OCI-LY7 (cell line): ENCODE measurements at regions not wholly inside any gene's neighbourhood (a gene's known extent, or its start where the extent isn't known, plus 50 kb on each side); places are given as distances from the start of the nearest gene placed in this dataset.

Experiments
- BruUV-seq: library from RNA; stranded (reverse); fragments of 400-500 nt; replicated peaks from 2 replicates; lab custom pipeline; 2021; lab: Mats Ljungman, UMichigan
- CTCF ChIA-PET: fragments of 300-600 bp; sonication (Branson Sonifier 250); formaldehyde crosslinking; loops from one replicate; lab custom pipeline; 2022; ENCODE audit warnings: antibody characterized with exemption; ENCODE audit not compliant: unreplicated experiment; lab: Charles Lee
- POLR2A ChIA-PET: fragments of 300-600 bp; sonication (Branson Sonifier 250); formaldehyde crosslinking; loops from one replicate; lab custom pipeline; 2022; ENCODE audit warnings: antibody characterized with exemption; lab: Charles Lee
- DNase-seq: peaks from one replicate; pipeline ENCODE4 v3.0.0-alpha.2; 2015; ENCODE audit warnings: low spot score
- H2AFZ ChIP-seq: fragments of 200-600 bp; sonication (generic), shearing (Covaris generic); 2 replicates; pipeline ENCODE4 v1.6.1; 2014; ENCODE audit warnings: mild to moderate bottlenecking, antibody characterized with exemption, low read length, moderate library complexity
- H3K27ac ChIP-seq: fragments of 200-600 bp; sonication (generic); 2 replicates; pipeline ENCODE4 v1.5.1; 2014; ENCODE audit warnings: mixed run types, low read depth, mild to moderate bottlenecking, moderate library complexity, low read length, inconsistent platforms; ENCODE audit not compliant: poor library complexity, severe bottlenecking
- H3K36me3 ChIP-seq: fragments of 200-600 bp; sonication (generic); 2 replicates; pipeline ENCODE4 v1.6.1; 2014; ENCODE audit warnings: mild to moderate bottlenecking, antibody characterized with exemption, low read length, moderate library complexity, mixed read lengths; ENCODE audit not compliant: insufficient read depth
- H3K4me1 ChIP-seq: fragments of 200-600 bp; sonication (generic); 2 replicates; pipeline ENCODE4 v1.5.1; 2014; ENCODE audit warnings: mild to moderate bottlenecking, low read length; ENCODE audit not compliant: insufficient read depth, poor library complexity, severe bottlenecking
- H3K4me2 ChIP-seq: fragments of 200-600 bp; sonication (generic); 2 replicates; pipeline ENCODE4 v1.6.1; 2014; ENCODE audit warnings: mild to moderate bottlenecking, low read length
- H3K4me3 ChIP-seq: fragments of 200-600 bp; sonication (generic); 2 replicates; pipeline ENCODE4 v1.5.1; 2014; ENCODE audit warnings: mild to moderate bottlenecking, low read depth, low read length; ENCODE audit not compliant: poor library complexity, severe bottlenecking
- H3K79me2 ChIP-seq: fragments of 200-600 bp; sonication (generic); 2 replicates; pipeline ENCODE4 v1.6.1; 2016; ENCODE audit warnings: low read depth, mild to moderate bottlenecking, low read length, moderate library complexity, mixed read lengths; ENCODE audit not compliant: insufficient read depth
- H3K9me2 ChIP-seq: fragments of 200-600 bp; sonication (generic); 2 replicates; pipeline ENCODE4 v1.6.1; 2016; ENCODE audit warnings: mild to moderate bottlenecking, low read length, mixed read lengths; ENCODE audit not compliant: insufficient read depth
- H3K9me3 ChIP-seq: fragments of 200-600 bp; sonication (generic); 2 replicates; pipeline ENCODE4 v1.6.1; 2014; ENCODE audit warnings: mild to moderate bottlenecking, mixed run types, low read length, mixed read lengths
- H4K20me1 ChIP-seq: fragments of 200-600 bp; sonication (generic); 2 replicates; pipeline ENCODE4 v1.6.1; 2014; ENCODE audit warnings: mild to moderate bottlenecking, antibody characterized with exemption, low read length, moderate library complexity, mixed read lengths; ENCODE audit not compliant: insufficient read depth
- EZH2phosphoT487 ChIP-seq: fragments of 200-600 bp; sonication (generic); IDR thresholded peaks from 2 replicates; pipeline ENCODE4 v1.6.1; 2018; ENCODE audit warnings: low read depth, borderline replicate concordance, mild to moderate bottlenecking, mixed run types, antibody characterized with exemption, low read length, moderate library complexity, mixed read lengths
- intact Hi-C: fragments of 100-400 bp; cut with micrococcal nuclease; formaldehyde crosslinking; loops from one replicate; pipeline ENCODE4 v1.10.0; 2022; ENCODE audit not compliant: unreplicated experiment
- TF ChIP-seq, protein P1 (sequence below): fragments of 200-600 bp; sonication (generic); conservative IDR thresholded peaks from 2 replicates; pipeline ENCODE4 v1.5.1; 2014; ENCODE audit warnings: mild to moderate bottlenecking, antibody characterized with exemption, low read length, moderate library complexity, mixed read lengths

DNA sequence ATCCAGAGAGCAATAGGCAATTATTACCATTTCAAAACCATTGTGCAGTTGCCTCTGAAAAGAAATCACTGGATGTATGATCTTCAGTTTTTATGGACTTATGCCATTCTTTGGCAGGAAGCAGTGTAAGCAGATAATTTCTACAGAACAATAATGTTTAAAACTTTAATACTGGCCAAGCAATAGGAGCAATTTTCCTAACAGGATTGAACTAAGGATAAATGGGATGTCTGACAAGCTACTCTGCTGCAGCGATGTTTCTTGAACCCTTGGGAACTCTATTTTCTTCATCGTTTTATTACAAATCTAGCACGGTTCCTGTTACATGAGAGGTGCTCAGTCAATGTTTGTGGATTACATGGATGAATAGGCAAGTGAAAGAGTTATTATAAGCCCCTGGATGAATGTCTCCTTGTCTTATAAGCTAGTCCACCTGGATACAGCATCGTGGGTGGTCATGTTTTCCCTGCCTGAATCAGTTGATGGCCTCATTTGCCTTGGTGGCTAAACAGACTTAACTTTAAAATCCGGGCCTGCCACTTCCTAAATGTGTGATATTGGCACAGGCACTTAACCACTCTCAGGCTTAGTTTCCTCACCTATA lies 68.2 kb upstream of the MDM1 start:
- ChIA-PET CTCF (no interaction called here), POLR2A (no interaction called here)
- Histone ChIP-seq H3K4me2 (no peak overlapping the region), H3K9me3 (no peaks in the 10 kb centered on the region), H3K4me3 (no peak overlapping the region), H3K79me2 (no peaks in the 10 kb centered on the region), H3K4me1 (no peaks in the 10 kb centered on the region), H4K20me1 (no peaks in the 10 kb centered on the region), H3K36me3 (no peaks in the 10 kb centered on the region), H3K9me2 (no peaks in the 10 kb centered on the region), H2AFZ (no peak overlapping the region), H3K27ac (no peak overlapping the region)
- TF ChIP-seq, protein P1, sequence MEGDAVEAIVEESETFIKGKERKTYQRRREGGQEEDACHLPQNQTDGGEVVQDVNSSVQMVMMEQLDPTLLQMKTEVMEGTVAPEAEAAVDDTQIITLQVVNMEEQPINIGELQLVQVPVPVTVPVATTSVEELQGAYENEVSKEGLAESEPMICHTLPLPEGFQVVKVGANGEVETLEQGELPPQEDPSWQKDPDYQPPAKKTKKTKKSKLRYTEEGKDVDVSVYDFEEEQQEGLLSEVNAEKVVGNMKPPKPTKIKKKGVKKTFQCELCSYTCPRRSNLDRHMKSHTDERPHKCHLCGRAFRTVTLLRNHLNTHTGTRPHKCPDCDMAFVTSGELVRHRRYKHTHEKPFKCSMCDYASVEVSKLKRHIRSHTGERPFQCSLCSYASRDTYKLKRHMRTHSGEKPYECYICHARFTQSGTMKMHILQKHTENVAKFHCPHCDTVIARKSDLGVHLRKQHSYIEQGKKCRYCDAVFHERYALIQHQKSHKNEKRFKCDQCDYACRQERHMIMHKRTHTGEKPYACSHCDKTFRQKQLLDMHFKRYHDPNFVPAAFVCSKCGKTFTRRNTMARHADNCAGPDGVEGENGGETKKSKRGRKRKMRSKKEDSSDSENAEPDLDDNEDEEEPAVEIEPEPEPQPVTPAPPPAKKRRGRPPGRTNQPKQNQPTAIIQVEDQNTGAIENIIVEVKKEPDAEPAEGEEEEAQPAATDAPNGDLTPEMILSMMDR = no peak
- TF ChIP-seq EZH2phosphoT487 = no peak
- no TSS peak for BruUV-seq
- DNase-seq = no peak
- intact Hi-C loops = no loop called here

DNA sequence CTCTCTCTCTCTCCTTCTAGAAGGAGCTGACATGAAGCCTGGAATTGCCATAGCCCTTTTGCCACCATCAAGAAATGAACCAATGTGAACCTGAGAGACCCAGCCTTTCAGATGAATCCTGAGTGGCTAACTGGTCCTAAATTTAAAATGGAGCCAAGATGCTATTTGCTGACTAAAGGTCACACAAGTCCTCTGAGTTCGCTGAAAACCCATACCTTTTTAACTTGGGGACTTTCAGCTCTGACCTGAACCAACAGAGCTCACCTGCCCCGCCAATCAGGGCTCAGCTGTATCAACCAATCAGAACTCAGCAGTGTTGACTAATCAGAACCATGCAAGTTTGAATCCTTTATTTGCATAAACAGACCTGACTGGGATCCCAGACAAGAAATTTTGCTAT lies 70.3 kb upstream of the MDM1 start:
- H3K36me3 ChIP-seq = no peaks in the 10 kb centered on the region
- ChIA-PET CTCF (no interaction called here), POLR2A (no interaction called here)
- no peak overlapping the region for H3K4me3 ChIP-seq
- no peaks in the 10 kb centered on the region for H3K9me2 ChIP-seq
- no peak overlapping the region for H3K27ac ChIP-seq
- no peaks in the 10 kb centered on the region for H3K9me3 ChIP-seq
- H3K4me1 ChIP-seq = no peaks in the 10 kb centered on the region
- no peak overlapping the region for H2AFZ ChIP-seq
- H4K20me1 ChIP-seq = no peaks in the 10 kb centered on the region
- no peaks in the 10 kb centered on the region for H3K79me2 ChIP-seq
- intact Hi-C loops = no loop called here
- no TSS peak for BruUV-seq
- TF ChIP-seq EZH2phosphoT487 = no peak
- TF ChIP-seq, protein P1 = no peak
- DNase-seq = no peak
- no peak overlapping the region for H3K4me2 ChIP-seq

DNA sequence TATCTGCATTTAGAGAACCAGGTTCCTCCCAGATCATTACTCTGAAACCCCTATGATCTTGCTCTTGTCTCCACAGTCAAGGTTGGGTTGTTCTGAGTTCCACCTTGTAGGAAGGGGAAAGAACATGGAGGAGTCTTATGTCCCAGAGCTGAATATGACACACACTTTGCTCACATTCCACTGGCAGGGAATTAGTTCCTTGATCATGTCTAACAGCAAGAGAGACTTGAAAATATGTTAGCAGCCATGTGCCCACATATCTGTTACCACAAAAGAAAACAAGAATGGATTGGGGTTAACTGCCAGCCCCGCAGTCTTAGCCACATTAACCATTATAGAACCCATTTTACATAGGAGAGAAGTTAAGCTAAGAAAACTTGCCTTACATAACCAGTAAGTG lies 71.1 kb upstream of the MDM1 start:
- Histone ChIP-seq H3K27ac (no peak overlapping the region), H3K79me2 (no peaks in the 10 kb centered on the region), H3K9me2 (no peaks in the 10 kb centered on the region), H2AFZ (no peak overlapping the region), H3K4me3 (no peak overlapping the region), H4K20me1 (no peaks in the 10 kb centered on the region), H3K4me1 (no peaks in the 10 kb centered on the region), H3K36me3 (no peaks in the 10 kb centered on the region), H3K9me3 (no peaks in the 10 kb centered on the region), H3K4me2 (no peak overlapping the region)
- BruUV-seq = no TSS peak
- DNase-seq = no peak
- no peak for TF ChIP-seq EZH2phosphoT487
- TF ChIP-seq, protein P1 = no peak
- intact Hi-C loops = no loop called here
- CTCF ChIA-PET = no interaction called here
- POLR2A ChIA-PET = interaction anchor here (1.4 kb wide), 1 partner anchor 9 kb away, joined by 3 read pairs; no protein-coding TSS in a partner anchor
